Hippocampal formation (tissue), 2 donors: ENCODE measurements at regions not wholly inside any gene's neighbourhood (a gene's known extent, or its start where the extent isn't known, plus 50 kb on each side); places are given as distances from the start of the nearest gene placed in this dataset.

Experiments
- DNase-seq, 2 donors: peaks; one replicate each; lab custom pipeline; 2025; lab: John Stamatoyannopoulos, UW

DNA sequence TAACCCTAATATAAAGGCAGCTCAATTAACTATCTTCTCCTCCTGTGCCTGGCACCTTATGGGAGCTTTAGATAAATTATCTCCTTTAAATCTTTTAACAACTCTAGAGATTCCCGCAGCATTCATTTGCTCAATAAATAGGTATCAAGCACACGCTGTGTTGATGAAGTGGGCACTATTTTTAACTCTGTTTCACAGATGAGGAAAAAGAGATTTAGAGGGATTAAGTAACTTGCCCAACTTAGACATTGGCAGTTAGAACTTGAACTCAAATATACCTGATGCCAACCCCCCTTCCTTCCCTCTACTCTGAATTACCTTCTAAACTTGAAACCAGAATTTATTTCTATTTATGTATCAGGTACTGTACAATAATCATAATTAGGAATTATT, 112.4 kb downstream of the SH3TC2 start:
- no peak for DNase-seq

DNA sequence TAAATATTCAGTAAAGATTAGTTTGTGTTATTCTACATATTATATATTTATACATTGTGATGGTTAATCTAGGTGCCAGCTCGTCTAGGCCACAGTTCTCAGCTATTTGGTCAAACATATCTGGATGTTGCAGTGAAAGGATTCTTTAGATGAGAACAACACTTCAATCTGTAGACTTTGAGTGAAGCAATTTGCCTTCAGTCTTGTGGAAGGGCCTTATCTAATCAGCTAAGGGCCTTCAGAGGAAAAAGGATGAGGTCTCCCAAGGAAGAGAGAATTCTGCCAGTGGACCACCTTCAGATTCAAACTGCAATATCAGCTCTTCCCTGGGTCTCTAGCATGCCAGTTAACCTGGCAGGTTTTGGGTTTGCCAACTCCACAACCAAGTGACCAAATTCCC, 112.0 kb downstream of the SH3TC2 start:
- no peak for DNase-seq

DNA sequence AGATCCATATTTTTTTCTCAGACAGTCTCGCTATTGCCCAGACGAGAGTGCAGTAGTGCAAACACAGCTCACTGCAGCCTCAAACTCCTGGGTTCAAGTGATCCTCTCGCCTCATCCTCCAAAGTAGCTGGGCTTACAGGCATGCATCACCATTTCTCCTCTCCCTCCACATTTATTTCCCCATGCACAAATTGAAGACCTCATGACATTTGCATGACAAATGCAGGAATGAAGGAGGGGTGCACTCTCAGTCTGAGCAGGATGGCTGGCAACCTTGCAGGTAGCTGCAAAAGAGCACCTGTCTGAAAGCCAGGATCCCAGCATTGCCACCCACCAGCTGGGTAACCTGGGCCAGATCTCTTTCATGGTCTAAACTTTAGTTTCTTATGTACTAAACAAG, 111.2 kb downstream of the SH3TC2 start:
- no peak for DNase-seq

DNA sequence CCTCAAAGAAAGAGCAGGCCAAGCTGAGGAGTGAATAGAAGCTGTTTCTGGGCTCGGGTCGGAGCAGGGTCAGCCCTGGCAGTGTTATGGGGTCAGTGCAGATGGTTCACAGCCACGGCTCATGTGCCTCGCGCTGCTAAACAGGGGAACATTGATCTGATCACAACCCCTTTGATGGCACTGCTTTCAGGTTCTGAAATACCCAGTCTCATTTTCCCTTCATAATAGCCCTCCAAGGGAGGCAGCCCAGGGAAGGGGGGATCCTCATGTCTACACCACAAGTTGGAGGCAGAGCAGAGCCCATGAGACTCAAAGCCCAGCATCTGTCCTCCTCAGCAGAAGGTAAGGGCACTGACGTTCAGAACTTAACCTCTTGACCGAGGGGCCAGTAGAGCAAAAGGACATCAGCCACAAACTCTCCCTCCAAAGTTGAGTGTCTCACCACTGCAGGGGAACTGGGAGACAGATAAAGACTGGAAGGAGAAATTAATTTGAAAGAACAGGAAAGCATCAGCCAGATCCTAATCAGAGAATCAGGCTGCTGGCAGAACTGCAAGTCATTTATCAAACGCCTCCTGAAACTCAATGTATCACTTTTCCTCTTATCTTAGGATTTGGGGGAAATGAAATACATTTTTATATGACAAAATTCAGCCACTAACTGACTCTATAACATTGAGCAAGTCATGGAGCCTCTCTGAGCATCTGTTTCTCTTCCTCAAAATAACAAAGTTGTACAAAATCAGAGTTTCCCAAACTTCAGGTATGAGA, 110.6 kb downstream of the SH3TC2 start:
- no peak for DNase-seq

GRCh38 chr5:148953711-148954110, 109.2 kb downstream of the SH3TC2 start:
- DNase-seq: no peak
